CD4-positive, alpha-beta T cell treated with Interferon gamma for 1 hour (primary cell): ENCODE measurements at regions not wholly inside any gene's neighbourhood (a gene's known extent, or its start where the extent isn't known, plus 50 kb on each side); places are given as distances from the start of the nearest gene placed in this dataset.

Experiments
- DNase-seq: peaks from one replicate; pipeline ENCODE4 v3.0.0-alpha.2; 2020

DNA sequence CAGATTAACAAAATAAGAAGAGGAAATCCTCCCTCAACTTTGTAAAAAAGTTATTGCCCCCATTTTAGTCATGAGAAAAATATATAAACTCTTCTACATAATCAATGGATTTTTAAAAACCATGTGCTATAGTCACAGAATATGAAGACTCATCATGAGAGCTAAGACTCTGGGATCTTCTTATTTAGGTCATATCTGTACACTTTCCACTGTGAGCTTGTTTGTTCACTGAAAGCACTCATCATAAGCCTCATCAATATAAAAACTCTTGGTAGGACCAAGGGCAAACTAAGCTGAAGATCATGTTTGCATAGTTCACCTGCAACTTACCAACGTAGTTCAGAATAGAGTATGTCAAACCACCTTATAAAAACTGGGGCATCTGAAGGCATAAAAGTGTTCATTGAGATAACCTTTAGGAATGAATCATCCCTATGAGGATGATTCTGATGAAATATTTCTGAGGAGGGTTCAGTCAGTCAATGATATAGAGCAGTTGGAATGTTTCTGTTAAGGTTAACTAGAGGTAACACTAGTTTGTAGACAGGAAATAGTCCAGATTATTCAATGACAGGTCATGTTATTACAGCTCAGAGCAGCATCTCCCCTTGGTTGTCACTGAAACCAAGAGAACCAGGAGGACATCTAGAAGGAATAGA lies 289.9 kb upstream of the SMC2 start:
- no peak for DNase-seq

DNA sequence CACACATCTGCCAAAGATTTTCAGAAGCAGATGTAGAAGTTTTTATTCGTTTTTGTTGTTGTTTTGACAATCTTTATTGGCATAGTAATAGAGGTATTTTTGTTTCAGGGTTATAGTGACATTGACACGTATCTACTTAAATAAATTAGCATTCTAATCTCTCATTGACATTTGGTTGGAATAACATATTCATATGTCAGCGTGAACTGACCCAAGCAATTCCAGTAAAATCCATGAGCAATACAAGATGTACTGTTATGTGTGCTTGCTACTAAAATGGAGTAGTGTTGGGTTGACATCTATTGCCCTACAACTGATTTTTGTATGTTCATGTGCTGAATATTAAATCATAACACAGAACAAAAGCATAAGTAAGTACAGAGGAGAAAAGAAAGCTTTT lies 284.4 kb upstream of the SMC2 start:
- DNase-seq: no peak

DNA sequence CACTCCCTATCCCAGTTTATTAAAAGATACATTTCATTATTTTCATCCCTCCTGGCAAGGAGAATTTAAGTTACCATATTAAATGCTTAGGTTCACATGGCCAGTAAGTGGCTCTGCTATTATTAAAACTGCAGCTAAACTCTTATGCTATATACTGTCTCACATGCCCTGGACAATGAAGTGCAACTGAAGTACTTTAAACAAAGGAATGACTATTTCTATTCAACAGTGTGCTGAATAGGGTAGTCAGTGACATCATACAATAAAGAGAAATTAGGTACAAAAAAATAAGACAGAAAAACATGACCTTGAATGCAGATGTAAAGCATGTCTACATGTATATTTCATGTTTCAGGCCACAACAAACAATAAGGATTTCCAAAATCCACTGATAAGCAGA lies 282.6 kb upstream of the SMC2 start:
- no peak for DNase-seq

DNA sequence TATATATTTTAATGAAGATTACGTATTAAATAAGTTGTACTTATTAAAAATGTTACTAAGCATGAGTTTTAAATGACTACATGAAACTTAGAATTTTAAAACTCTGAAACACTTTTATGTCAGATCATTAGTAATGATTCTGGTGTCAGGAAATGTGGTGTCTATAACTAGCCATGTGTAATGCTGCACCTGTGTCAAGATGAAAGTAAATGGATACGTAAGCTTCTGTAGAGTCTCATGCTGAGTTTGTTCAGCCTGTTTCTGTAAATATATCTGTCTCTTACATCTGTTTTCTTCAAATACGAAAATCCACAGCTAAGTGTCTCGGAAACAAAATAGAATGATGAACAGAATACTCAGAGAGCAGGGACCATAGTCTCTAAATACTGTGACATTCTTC lies 278.0 kb upstream of the SMC2 start:
- DNase-seq: no peak

DNA sequence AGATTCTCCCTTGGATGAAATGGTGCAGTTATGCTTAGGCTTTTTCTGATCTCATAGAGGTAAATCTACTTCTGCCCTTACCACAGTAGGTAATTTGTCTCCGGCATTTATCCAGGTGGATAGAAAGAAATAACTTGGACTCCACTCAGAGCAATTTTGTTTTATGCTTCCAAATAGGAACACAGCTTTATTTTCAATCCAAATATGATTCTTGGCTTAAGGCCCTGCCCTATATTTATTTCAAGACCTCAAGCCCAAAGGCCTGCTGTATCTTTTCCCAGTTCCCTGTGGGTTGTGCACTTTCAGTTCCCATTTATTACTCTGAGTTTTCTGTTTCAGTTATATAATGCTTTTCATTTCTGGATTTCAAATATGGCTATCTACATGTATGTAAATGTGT lies 274.2 kb upstream of the SMC2 start:
- no peak for DNase-seq

DNA sequence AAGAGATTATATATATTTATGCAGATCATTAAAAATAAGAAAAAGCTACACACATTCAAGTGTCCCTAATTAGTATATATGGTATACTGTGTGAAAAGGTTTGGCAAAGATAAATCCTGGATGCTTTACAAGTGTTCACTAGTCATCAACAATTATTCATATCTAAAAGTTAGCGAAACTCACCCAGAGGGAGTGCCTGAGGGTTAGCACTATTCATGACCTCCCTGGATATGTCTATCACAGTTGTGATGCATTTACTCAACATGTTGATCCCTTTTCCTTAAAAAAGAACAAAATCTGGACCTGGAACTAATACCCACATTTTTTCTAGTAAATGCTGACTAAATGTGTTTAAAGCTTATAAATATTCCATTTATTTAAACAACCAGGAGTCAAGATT lies 273.0 kb upstream of the SMC2 start:
- DNase-seq: no peak

DNA sequence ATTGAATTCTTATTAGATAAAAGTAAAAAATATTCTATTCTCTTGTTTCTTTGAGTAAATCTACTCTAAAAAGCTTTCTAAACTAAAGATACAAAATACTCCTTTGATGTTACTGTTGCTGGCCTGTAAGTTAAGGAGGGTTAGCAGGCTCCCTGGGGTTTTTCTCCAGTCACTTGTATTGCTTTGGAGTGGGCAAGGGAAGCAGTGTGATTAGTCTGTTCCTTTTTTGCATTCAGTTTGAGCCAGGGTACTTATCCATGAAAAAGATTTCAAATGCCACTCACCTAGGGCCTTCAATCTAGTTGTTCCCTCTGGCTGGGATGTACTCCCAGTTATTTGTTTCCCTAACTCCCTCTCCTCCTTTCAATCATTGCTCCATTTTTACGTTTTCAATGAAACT lies 256.2 kb upstream of the SMC2 start:
- no peak for DNase-seq

DNA sequence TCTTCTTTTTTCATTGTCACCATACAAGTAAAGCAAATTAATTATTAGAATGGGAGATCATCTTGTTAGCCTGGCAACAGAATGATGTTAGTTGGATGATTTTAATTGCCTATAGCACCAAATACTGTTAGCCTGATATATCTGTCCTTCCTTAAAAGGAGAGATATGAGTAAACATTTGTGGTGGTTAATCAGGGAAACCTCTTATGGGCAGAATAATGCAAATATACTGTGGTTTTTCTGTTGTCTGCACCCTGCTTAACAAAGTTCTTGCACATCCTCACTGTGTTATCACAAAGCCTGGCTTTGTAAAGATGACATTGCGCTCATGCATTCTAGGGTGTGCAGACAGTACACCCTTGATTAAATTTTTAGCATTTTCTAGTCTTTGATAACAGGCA lies 254.9 kb upstream of the SMC2 start:
- no peak for DNase-seq

DNA sequence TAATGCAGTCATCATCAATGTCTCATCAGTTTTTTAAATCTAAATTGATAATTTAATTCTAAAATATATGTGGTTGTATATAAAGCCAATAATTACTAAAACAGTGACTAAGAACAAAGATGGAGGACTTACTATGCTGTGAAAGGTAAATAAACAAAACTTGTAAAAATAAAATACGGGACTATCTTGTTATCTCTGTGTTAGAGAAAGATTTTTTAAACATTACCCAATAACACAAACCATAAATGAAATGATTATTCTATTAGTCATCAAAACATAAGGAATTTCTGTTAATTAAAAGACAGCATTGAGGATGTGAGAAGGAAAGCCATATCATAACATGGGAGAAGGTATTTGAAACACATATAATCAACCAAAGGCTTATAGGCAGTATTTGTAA lies 226.2 kb upstream of the SMC2 start:
- DNase-seq: no peak

DNA sequence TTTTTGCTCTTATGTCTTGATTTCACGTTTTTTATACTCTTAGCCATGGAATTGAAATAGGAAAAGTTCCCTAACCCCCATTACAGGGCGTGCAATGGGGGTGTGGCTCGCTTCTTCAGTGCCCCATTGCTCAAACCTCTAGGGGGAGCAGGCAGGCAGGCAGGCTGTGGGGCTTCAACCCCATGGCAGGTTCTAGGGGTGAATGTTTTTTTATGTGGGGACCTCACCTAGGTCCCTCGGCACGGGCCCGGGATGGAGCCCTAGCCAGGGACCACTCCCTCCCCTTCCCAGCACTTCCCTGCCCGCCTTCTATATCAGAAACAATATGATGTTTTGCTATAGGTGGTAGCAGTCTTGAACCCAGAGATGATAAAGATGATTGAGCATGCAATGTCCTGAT lies 221.3 kb upstream of the SMC2 start:
- DNase-seq: no peak

DNA sequence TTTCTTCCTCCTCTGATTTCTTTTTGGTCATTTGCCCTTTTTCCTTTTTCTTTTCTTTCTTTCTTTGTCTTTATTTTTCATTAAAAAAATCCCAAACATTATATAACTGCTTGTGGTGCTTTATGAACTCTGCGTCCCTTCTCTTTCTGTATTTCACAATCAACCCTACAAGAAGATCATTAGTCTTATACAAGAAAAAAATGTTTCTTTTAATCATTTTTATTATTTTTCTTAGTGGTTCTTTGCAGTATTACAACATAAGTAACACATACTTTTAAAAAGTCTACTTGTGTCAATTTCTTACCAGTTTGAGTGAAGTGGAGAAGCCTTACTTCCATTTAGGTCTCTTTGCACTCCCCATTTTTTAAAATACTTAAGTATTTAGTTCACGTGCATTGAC lies 212.7 kb upstream of the SMC2 start:
- DNase-seq: no peak

DNA sequence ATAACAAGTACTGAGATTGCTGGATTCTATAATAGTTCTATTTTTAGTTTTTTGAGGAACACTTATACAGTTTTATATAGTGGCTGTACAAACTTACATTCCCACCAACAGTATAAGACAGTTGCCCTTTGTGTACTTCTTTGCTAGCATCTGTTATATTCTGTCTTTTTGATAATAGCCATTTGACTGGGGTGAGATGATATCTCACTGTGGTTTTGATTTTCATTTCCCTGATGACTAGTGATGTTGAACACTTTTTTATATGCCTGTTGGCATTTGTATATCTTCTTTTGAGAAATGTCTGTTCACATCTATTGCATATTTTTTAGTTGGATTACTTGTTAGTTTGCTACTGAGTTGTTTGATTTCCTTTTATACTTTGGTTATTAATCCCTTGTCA lies 204.1 kb upstream of the SMC2 start:
- DNase-seq: no peak

DNA sequence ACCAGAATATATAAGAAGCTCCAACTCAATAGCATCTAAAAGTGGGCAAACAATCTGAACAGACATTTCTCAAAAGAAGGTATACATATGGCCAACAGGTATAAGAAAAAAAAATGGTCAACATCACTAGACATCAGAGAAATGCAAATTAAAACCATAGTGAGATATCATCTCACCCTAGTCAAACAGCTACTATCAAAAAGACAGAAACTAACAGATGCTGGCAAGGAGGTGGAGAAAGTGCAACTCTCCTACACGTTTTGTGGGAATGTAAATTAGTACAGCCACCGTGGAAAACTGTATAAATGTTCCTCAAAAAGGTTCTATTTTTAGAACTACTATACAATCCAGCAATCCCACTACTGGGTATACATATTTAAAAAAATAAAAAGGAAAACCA lies 199.9 kb upstream of the SMC2 start:
- DNase-seq: no peak

DNA sequence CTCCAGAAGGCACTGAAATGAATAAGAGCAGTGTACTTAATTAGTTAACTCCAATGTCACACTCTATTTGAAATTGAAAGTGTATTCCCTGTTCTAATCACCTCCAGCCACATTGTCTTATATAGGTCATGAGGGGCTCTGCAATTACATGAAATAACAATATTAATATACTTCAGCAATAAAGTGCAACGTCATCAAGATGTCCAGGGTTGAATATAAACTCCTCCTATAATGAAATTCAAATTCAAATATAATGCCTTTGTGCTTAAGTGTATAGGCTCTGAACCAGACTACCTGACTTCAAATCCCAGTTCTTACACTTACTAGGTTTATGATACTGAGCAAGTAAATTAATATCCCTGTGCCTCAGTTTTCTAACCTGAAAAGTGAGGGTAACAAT lies 195.6 kb upstream of the SMC2 start:
- DNase-seq: no peak

DNA sequence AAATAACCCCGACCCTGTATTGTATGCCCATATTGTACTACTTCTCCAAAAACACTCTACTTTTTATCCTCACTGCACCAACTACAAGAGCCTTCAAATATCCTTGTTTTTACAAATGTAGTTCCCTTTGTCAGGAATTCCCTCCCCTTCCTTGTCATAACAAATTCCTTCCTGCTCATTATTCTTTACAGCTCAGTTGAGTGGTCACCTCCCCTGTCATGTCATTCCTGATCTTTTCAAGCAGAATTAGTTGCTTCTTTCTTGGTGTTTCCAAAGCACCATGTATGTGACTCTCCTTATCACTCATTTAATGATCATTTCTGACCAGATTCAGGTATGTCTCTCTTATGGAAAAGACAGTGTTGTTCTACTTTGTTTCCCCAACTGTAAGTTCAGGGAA lies 194.2 kb upstream of the SMC2 start:
- no peak for DNase-seq

DNA sequence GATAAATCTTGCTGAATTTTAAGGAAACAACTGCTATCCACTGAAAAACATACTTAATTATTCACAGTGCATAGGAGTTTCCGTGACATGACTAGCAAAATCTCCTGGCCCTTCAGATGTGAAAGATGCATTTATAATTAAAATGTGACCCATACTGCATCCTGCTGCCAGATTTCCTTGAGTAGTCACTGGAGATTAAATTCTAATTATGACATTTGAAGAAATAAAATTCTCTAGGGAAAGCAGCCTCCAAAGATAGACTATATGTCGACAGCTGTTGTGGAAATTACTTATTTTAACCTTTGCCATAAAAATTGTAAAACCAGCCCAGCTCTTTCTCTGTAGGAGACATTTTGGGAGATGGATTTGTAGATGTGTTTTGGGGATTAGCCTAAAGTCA lies 193.6 kb upstream of the SMC2 start:
- DNase-seq: no peak

DNA sequence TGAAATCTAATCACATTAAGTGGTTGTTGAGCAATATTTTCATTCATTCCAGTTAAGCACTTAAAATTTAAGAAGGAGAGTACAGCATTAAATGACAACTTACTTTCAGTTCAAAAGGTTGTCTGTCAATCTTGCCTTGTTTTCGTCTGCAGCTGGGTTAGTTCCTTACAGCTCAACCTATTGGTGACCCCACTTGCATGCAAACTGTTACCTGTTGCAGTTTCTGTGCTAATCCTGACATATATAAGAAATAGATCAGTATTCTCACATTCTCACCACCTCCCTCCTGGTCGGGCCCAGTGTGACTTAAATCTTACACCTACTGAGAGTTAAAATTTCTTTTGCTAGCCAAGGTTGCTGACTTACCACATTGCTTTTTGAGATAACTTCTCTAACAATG lies 191.8 kb upstream of the SMC2 start:
- DNase-seq: no peak

DNA sequence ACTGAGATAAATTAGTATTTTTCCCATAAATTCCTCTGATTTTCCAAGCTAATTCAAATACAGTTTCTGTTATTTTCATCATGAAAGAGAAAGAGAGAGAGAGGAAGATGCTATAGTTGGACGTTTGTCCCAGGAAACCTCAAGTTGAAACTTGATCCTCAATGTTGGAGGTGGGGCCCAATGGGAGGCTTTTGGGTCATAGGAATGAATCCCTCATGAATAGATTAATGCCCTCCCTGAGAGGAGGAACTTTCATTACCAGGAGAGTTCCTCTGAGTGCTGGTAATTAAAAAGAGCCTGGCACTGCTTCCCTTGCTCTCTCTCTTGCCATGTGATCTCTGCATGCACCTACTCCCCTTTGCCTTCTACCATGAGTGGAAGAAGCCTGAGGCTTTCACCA lies 189.9 kb upstream of the SMC2 start:
- no peak for DNase-seq

DNA sequence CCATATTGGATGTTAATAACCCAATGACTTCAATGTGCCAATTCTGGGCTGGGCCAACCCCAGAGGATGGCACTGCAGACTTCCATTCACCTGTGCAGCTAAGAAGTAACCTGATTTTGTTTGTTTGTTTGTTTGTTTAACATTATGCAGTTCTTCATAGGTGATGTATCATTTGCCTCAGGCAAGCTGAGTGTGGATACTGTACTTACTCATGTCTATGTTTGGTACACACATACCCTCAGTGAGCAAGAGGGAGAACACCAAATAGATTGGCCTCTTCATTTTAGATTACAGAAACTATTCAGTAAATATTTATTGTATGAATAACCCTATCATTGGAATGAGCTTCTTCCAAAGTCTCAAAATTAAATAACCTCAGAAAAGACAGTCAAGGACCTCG lies 180.2 kb upstream of the SMC2 start:
- no peak for DNase-seq

DNA sequence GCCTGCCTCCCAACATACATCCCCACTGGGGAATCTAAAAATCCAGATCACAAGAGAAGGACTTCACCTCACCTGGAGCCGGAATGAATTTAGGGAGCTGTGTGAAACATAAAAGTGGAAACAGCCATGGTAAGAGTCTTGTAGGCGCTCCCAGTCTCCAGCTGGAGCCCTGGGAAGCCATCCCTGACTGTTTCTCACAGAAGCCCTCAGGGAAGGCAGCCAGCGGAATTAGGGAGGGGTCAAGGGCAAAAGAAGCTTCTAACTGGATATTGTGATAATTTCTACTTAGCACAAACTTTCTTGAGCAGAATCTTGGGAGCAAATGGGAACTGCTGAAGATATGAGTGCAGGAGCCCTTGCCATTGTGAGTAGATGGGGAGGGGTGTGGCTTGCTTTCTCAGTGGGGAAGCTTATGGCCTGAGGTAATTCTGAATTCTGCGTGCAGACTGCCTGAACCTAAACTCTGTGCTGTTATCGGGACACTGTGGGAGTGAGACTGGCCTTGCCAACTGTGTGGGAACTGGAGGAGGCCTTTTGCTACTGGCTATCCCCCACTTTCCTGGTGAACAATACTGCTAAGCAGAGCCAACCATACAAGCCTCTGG lies 174.4 kb upstream of the SMC2 start:
- DNase-seq: no peak

DNA sequence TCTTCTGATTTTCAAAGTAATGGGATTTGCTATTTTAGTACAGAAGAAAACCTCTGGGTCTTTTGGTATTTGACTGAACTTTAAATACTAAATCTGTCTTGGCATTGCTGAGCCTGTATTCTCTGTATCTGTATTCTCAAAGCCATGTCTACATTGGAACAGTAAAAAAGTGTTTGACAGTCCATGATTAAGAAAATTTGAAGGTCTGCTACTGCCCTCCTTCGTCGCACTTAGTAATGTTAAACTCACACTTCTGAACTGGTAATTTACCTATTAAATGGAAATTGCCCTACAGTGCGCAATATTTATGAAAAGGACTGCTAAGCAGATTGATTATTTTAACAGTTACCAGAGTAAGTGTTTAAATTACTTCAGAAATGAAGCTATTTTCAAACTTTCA lies 165.7 kb upstream of the SMC2 start:
- DNase-seq: no peak

DNA sequence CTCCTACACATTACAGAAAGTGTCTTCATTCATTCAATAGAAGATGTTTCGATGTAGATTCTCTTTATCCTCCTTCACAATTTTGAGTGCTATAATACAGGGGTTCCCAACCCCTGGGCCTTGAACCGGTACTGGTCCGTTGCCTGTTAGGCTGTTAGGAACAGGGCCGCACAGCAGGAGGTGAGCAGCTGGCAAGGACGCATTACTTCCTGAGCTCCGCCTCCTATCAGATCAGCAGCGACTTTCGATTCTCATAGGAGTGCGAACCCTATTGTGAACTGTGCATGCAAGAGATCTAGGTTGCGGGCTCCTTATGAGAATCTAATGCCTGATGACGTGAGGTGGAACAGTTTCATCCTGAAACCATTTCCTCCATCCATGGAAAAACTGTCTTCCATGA lies 153.0 kb upstream of the SMC2 start:
- no peak for DNase-seq

DNA sequence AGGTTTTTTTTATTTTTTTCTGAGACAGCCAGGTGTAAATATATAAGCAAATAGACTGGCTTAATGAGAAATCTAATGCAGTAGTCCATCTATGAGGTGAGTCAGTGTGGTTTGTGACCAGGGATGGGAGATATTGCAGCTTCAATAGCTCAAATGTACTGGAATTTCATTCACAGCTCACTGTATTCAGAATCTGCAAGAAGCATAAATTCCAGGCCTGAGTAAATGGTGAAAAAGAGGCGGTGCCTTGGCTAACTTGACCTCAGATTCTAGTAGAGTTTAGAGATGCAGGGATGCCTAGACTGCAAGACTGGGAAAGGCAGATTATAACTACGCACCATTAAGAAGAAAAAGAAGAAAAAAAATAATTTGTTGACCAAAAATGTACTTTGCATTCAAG lies 151.9 kb upstream of the SMC2 start:
- DNase-seq: no peak

DNA sequence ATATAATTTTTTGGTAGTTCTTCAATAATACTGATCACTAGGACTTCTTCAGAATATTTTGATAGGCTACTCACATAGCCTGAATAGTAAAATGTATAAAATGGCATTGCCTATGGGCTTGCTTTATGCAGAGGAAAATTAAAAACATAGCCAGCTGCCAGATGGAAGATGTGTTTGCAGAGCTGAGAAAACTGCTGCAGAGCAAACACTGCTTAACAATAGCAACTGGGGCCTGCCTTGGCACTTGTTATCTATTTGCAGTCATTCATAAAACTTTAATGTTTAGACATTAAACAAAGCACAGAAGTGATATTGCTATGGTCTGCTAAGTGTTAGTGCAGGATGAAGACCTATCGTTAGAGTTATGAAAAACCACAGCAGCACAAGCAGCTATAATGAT lies 151.5 kb upstream of the SMC2 start:
- no peak for DNase-seq

DNA sequence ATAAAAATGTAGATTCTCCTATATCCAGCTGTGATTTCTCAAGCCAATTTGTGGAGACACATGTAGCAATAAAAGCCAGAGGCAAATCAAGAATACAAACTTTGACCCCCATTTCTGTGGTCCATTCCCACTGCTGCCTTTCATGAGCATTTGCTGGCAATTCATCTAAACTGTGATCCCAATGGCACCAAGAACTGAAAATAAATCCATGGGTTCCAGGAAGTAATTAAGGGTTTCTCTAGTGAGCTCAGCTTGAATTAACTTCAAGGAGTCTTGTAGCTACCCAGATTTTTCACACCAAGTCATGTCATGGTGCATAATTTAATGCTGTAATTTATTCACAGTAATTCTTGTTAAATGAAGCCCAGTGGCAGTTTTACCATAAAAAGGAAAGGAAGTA lies 145.0 kb upstream of the SMC2 start:
- DNase-seq: no peak

DNA sequence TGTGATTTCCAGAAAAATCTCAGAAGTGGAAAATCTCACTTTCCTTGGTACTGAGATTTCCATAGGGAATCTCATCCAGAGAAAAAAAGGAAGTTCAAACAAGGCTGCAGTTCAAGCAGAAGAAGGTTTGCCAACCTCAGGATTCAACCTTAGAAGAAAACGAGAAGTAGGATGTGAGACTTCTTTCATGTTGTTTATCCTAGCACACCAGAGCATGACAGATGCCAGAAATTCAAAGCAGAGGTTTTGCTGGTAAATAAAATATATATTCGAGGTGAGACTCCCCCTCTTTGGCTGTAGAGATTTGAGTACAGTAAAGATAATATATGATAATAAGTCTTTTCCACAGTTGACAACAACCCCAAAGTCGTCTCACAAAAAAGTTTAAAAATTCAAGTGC lies 116.9 kb upstream of the SMC2 start:
- DNase-seq: no peak
